GM19455 (cell line): ENCODE measurements at regions not wholly inside any gene's neighbourhood (a gene's known extent, or its start where the extent isn't known, plus 50 kb on each side); places are given as distances from the start of the nearest gene placed in this dataset.
A peak's percentile ranks its signal among the peaks of the same experiment; 100 is the strongest.

Source experiments
- ATAC-seq: cut with Tn5 transposase; IDR thresholded peaks from one replicate; pipeline ENCODE4 v1.9.1; 2021; ENCODE audit not compliant: unreplicated experiment

DNA sequence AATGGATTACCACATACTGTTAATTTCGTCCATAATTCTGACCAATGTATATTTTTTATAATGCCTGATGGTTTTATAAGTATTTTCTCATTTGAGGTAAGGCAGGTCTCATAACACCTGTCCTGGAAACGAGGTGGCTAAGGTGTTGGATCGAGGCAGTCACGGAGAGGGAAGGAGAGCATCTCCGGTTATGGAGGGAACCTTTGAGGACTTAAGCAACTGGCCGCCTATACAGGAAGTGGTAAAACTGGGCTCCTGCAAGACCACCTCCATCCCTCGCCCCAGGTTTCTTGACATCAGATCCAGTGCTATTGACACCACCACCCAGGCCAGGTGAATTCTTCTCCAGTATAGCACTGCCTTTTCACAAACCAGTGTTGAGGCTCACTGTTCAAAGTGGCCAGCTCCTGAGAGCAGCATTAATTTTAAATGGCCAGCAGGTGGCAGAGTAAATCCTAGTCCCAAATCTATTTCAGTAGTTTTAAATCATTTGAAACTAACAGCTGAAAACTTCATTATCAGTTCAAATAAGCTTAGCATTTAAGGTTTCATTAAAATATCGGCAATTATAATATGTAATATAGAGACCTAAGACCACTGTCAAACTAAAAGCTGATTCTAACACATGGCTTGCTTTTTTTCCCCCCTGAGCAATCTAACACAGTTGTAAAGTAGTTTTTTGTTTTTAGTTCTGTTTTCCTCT is 100.8 kb downstream of the PPM1A start:
- peak; percentile 69 for ATAC-seq

DNA sequence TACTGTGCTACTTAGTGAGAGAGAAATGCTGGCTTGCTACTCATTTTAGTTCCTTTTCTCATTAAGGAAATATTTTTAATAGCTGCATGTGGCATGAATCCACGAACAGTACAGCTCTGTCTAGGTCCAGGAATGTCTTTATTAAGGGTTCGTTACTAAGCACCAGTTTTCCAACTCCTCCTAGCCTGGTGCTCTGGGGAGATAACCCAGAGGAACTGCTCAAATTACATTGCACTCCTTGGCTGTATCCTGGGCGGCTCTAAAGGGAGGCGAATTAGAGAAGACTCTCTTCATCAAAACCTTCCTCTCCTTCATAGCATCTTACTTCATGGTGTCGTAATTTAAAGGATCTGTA is 101.3 kb downstream of the PPM1A start:
- no peak for ATAC-seq

DNA sequence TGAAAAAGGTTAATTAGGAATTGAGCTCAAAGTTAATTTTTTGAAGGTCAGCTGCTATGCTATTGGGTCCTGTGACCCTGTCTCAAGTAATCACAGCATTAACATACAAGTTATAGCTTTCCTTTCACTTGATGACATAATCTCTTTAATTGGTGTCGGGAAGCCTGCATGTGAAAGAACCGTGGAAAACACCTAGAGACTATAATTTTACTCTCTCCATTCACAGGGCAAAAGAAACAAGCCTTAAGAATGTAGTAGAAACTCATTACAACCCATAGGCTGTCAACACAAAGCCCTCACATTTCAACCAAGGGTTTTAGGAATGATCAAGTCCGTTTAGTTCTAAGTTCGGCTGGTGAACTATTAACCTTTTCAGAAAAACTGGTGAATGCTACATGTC is 104.4 kb downstream of the PPM1A start:
- no peak for ATAC-seq

GRCh38 chr14:60355768-60356167 is 106.7 kb downstream of the PPM1A start:
- ATAC-seq: no peak

DNA sequence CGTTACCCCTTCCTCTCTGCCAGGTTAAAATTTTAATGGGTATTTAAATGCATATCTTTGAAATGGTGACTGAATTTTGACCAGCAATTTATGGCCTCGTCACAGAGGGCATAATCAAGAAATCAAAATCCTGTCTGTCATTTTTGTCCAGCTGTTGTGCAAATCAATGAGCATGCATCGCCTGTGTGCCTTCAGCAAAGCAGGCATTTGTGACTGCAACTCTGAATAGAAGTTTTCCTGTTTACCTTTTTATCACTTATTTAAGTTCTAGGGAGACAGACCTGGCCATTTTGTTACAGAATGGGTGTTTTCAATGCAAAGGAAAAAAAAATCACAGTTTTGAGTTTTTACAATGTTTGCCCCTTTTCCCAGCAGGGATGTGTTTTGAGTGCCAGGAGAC is 107.4 kb downstream of the PPM1A start:
- ATAC-seq: no peak

DNA sequence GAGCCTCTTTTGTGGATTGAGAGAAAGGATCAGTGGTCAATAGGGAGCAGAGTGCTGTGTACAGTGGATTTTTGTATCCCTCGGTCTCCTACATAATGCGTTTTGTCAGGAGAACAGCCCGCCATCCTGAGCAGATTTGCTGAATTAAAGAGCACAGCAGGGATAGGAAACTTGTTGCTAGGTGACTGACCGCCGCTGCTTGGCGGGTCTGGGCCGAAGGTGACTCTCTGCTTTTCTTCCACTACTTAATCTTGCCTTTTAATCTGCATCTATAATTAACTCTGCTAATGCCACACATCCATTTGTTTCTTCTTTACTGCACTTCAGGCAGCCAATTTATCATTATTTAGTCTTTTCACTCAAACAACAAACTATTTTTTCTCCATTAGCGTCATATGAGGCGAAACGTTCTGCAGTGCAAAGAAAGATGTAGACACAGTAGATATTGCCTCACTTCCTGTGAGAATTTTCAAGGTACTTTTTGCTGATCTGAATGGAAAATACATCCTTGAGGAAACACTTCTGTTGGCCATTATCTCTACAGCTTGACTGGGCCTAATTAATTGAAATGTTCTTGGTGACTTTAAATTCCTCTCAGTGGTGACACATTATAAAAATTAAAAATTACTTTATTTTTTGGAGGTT is 108.0 kb downstream of the PPM1A start:
- no peak for ATAC-seq

GRCh38 chr14:60357551-60358149 is 108.6 kb downstream of the PPM1A start:
- ATAC-seq: no peak

DNA sequence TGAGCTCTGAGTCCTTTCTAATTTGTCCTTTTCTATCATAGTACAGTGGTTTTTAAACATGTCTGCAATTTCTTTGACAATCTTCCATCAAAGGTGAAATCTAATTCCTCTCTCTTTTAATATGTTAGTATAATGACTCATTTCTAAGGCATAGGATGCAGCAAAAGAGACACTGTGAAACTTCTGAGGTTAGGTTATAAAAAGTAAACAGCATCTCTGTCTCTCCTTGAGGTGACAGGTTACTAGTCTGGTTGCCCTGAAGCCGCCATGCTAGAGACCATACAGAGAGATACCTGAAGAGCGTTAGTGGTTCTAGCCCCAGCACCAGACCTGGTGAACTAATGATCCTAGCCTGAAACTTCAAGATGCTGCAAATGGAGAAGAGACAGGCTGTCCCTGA is 114.3 kb downstream of the PPM1A start:
- no peak for ATAC-seq

GRCh38 chr14:60363687-60364086 is 114.7 kb downstream of the PPM1A start:
- ATAC-seq: no peak

GRCh38 chr14:60381909-60382308 is 104.0 kb downstream of the C14orf39 start:
- ATAC-seq: no peak
